NT2/D1 (cell line): ENCODE measurements at regions not wholly inside any gene's neighbourhood (a gene's known extent, or its start where the extent isn't known, plus 50 kb on each side); places are given as distances from the start of the nearest gene placed in this dataset.

Source experiments
- DNase-seq: peaks from one replicate; pipeline ENCODE4 v3.0.0-alpha.2; 2011; ENCODE audit warnings: low read depth, low spot score
- H3K27me3 ChIP-seq: 2 replicates; pipeline ENCODE4 v1.6.0; 2011; ENCODE audit warnings: mild to moderate bottlenecking; ENCODE audit not compliant: insufficient read length, insufficient read depth
- H3K36me3 ChIP-seq: 2 replicates; pipeline ENCODE4 v1.6.1; 2011; ENCODE audit warnings: mild to moderate bottlenecking, low read length, mixed read lengths; ENCODE audit not compliant: insufficient read depth, insufficient read length
- H3K4me1 ChIP-seq: 2 replicates; pipeline ENCODE4 v1.5.1; 2011; ENCODE audit not compliant: insufficient read depth, insufficient read length
- H3K4me3 ChIP-seq: 2 replicates; pipeline ENCODE4 v1.5.1; 2011; ENCODE audit warnings: low read depth; ENCODE audit not compliant: insufficient read length
- H3K9ac ChIP-seq: 2 replicates; pipeline ENCODE4 v1.6.0; 2011; ENCODE audit warnings: low read depth; ENCODE audit not compliant: insufficient read length
- H3K9me3 ChIP-seq: 2 replicates; pipeline ENCODE4 v1.5.1; 2011; ENCODE audit warnings: mild to moderate bottlenecking, low read length; ENCODE audit not compliant: insufficient read depth
- SUZ12 ChIP-seq: IDR thresholded peaks from 2 replicates; pipeline ENCODE4 v1.6.1; 2011; ENCODE audit not compliant: insufficient read length, insufficient read depth; ENCODE audit errors: extremely low read depth
- YY1 ChIP-seq: IDR thresholded peaks from 2 replicates; pipeline ENCODE4 v1.6.1; 2011; ENCODE audit not compliant: insufficient read length, insufficient read depth
- ZNF274 ChIP-seq: IDR thresholded peaks from 2 replicates; pipeline ENCODE4 v1.6.1; 2011; ENCODE audit warnings: mild to moderate bottlenecking, low read depth, low read length

DNA sequence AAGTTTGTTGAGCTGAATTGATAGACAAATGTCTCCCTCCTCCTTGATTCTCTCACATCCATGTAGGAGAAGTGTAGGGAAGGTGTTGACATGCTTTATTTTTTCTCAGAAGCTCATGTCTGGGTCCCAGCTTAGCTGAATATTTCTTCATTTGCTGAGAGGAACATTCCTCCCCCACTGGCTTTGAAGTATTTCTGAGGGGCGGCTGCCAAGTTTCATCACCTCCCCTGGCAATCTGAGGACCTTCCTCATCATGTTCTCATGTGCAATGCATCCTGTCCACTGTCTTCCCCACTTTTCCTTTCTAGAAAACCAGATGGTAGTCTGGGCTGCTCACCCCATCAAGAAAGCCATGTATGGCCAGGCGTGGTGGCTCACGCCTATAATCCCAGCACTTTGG lies 168.9 kb upstream of the RGMA start:
- Histone ChIP-seq H3K9me3 (no peaks in the 10 kb centered on the region), H3K4me1 (no peaks in the 10 kb centered on the region), H3K9ac (no peak overlapping the region), H3K27me3 (no peaks in the 10 kb centered on the region), H3K4me3 (no peak overlapping the region), H3K36me3 (no peaks in the 10 kb centered on the region)
- no peak for TF ChIP-seq SUZ12
- no peak for TF ChIP-seq YY1
- no peak for TF ChIP-seq ZNF274
- DNase-seq = no peak

GRCh38 chr15:93253681-93254080 lies 164.7 kb upstream of the RGMA start:
- H3K9ac ChIP-seq = no peak overlapping the region
- H3K4me3 ChIP-seq = no peak overlapping the region
- DNase-seq = no peak
- H3K9me3 ChIP-seq = no peaks in the 10 kb centered on the region; the same call in 1 of the 2 replicates
- no peak for TF ChIP-seq SUZ12
- no peak for TF ChIP-seq YY1
- TF ChIP-seq ZNF274 = no peak
- no peaks in the 10 kb centered on the region for H3K36me3 ChIP-seq
- no peaks in the 10 kb centered on the region for H3K27me3 ChIP-seq
- H3K4me1 ChIP-seq = no peaks in the 10 kb centered on the region

DNA sequence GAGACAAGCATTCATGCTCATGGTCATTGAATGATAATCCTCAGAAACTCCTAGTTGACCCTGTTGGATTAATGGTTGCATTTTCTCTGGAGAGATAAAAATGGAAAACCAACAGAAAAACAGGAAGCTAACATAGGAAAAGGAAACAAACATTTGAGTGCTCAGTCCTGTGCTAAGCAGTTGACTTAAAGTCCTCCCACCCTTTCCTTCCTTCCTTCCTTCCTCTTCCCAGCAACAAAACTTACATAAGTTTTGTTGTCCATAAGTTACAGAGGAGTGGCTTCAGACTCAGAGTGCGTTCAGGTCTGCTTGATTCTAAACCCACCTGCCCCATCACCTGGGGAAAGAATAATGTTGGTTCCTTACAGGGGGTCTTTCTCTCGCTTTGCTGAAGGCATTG lies 163.8 kb upstream of the RGMA start:
- no peaks in the 10 kb centered on the region for H3K36me3 ChIP-seq
- DNase-seq = no peak
- no peaks in the 10 kb centered on the region for H3K4me1 ChIP-seq
- no peaks in the 10 kb centered on the region for H3K27me3 ChIP-seq
- TF ChIP-seq ZNF274 (no peak), YY1 (no peak), SUZ12 (no peak)
- H3K9ac ChIP-seq = no peak overlapping the region
- H3K4me3 ChIP-seq = no peak overlapping the region
- no peaks in the 10 kb centered on the region; the same call in 1 of the 2 replicates for H3K9me3 ChIP-seq

DNA sequence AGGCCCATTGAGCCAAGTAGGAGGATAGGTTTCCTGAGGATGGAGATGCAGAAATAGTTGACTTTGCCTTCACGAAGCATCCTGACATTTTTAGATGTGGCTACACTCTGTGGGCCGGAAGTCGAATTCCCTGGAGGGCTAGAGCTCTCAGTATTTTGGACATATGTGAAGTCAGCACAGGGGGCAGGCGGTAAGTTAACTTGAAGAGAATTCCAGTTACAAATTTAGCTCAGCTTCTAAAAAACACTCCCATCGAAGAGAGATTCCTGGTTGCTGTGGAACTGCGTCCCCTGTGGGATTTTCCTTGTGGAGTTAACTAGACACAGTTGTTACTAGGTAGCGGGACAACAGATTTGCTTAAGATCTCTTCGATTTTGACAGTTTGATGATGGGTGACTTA lies 161.9 kb upstream of the RGMA start:
- H3K4me3 ChIP-seq = no peak overlapping the region
- H3K4me1 ChIP-seq = peaks cover 4% of the 10 kb centered on the region
- H3K9me3 ChIP-seq = no peaks in the 10 kb centered on the region; the same call in 1 of the 2 replicates
- TF ChIP-seq ZNF274 (no peak), SUZ12 (no peak), YY1 (no peak)
- H3K9ac ChIP-seq = no peak overlapping the region
- H3K36me3 ChIP-seq = no peaks in the 10 kb centered on the region
- peaks cover 8% of the 10 kb centered on the region for H3K27me3 ChIP-seq
- DNase-seq = no peak

DNA sequence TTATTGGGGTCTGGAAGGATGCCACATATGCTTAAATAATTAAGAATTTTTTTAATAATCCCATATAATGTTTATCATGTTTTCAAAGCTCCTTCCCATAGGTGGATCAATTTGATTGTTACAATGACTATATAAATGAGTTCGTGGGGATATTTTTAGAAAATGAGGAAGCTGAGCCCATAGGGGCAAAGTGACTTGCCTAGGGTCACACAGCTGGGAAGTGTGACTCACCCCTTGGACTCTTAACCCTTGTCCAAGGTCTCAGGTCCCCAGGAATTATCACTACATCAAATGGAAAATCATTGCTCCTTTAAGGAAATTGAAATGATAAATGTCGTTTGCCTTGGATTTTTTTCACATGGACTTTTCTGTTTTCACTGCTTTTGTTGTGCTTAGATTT lies 161.2 kb upstream of the RGMA start:
- no peak for DNase-seq
- no peaks in the 10 kb centered on the region; the same call in 1 of the 2 replicates for H3K9me3 ChIP-seq
- H3K9ac ChIP-seq = no peak overlapping the region
- peaks cover 8% of the 10 kb centered on the region for H3K27me3 ChIP-seq
- no peak overlapping the region for H3K4me3 ChIP-seq
- no peaks in the 10 kb centered on the region for H3K36me3 ChIP-seq
- TF ChIP-seq SUZ12 = no peak
- TF ChIP-seq ZNF274 = no peak
- no peak for TF ChIP-seq YY1
- peaks cover 4% of the 10 kb centered on the region for H3K4me1 ChIP-seq

- Histone ChIP-seq H3K27me3 (peaks cover 8% of the 10 kb centered on the region), H3K36me3 (no peaks in the 10 kb centered on the region), H3K4me3 (no peak overlapping the region), H3K9ac (no peak overlapping the region), H3K4me1 (peaks cover 4% of the 10 kb centered on the region), H3K9me3 (no peaks in the 10 kb centered on the region; the same call in 1 of the 2 replicates)
- TF ChIP-seq YY1 = no peak
- TF ChIP-seq ZNF274 = no peak
- no peak for TF ChIP-seq SUZ12
- no peak for DNase-seq
These were observed 160.6 kb upstream of the RGMA start for GRCh38 chr15:93249623-93250022.

DNA sequence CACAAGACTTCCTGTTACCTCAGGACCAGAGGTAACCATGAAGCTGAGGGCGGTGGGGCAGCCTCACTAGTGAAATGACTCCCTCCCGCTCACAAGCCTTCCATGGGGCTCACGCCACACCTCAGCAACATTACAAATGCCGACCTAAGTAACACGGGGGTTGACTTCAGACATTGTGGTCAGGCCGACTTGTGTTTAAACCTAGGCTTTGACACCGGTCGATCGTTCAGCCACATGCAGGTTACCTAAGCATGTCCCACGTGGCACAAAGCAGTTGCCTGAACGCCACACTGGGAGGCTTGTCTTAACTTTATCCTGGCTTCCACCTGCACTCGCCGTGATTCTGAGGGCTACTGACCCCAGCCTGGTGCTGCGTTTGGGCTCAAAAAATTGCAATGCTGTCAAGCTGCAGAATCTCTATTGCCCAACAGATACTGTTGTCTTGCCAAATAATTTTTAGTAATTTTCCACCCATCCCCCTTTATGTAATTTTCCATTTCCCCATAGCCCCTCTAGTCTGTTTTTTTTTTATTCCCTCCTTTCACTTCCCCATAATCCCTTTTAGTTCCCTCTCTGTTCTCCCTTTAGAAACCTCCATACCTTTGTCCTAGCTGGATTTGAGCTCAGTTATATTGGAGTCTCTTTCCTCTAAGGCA lies 158.6 kb upstream of the RGMA start:
- Histone ChIP-seq H3K9me3 (no peaks in the 10 kb centered on the region; the same call in 1 of the 2 replicates), H3K4me1 (peaks cover 14% of the 10 kb centered on the region), H3K4me3 (no peak overlapping the region), H3K27me3 (peaks cover 15% of the 10 kb centered on the region), H3K9ac (no peak overlapping the region), H3K36me3 (no peaks in the 10 kb centered on the region)
- TF ChIP-seq YY1 = no peak
- TF ChIP-seq SUZ12 = no peak
- no peak for TF ChIP-seq ZNF274
- no peak for DNase-seq
